ENCODE measurements at regions not wholly inside any gene's neighbourhood (a gene's known extent, or its start where the extent isn't known, plus 50 kb on each side); places are given as distances from the start of the nearest gene placed in this dataset.

- H3K27ac Mint-ChIP-seq (ENCODE audit: low read depth, unreplicated experiment): peak overlapping the region; percentile 23
- peak; percentile 91 for DNase-seq (ENCODE audit: unreplicated experiment)
- TF ChIP-seq CTCF (IDR thresholded peaks at IDR 0.05; ENCODE audit: unreplicated experiment): no peak
- ChIA-PET POLR2A (interaction anchor here (0.6 kb wide), 1 partner anchor 28 kb away, joined by 3 read pairs; no protein-coding TSS in a partner anchor), CTCF (interaction anchor here (0.7 kb wide), 2 partner anchors 210 to 1360 kb away, joined by 3 read pairs; no protein-coding TSS in a partner anchor)
- H3K27me3 Mint-ChIP-seq (ENCODE audit: insufficient read depth, unreplicated experiment): no peaks in the 10 kb centered on the region
- no TSS peak for BruUV-seq (replicated peaks)
- H3K4me1 Mint-ChIP-seq (ENCODE audit: insufficient read depth, unreplicated experiment): peaks cover 19% of the 10 kb centered on the region
- H3K36me3 Mint-ChIP-seq (ENCODE audit: insufficient read depth, unreplicated experiment): no peaks in the 10 kb centered on the region
- intact Hi-C loops (cut with micrococcal nuclease): no loop called here
- H3K9me3 Mint-ChIP-seq (ENCODE audit: unreplicated experiment): no peaks in the 10 kb centered on the region
- no peak overlapping the region for H3K4me3 Mint-ChIP-seq (ENCODE audit: unreplicated experiment)
Measured at GRCh38 chr3:70849911-70850699, 537.7 kb upstream of the MDFIC2 start.

GRCh38 chr3:70840106-70840870 lies 527.9 kb upstream of the MDFIC2 start:
- no TSS peak for BruUV-seq (replicated peaks)
- Mint-ChIP-seq H3K27me3 (ENCODE audit: insufficient read depth, unreplicated experiment) (no peaks in the 10 kb centered on the region), H3K36me3 (ENCODE audit: insufficient read depth, unreplicated experiment) (no peaks in the 10 kb centered on the region), H3K4me1 (ENCODE audit: insufficient read depth, unreplicated experiment) (peaks cover 11% of the 10 kb centered on the region), H3K9me3 (ENCODE audit: unreplicated experiment) (no peaks in the 10 kb centered on the region), H3K27ac (ENCODE audit: low read depth, unreplicated experiment) (no peak overlapping the region), H3K4me3 (ENCODE audit: unreplicated experiment) (no peak overlapping the region)
- no peak for TF ChIP-seq CTCF (IDR thresholded peaks at IDR 0.05; ENCODE audit: unreplicated experiment)
- ChIA-PET POLR2A (interaction anchor here (0.7 kb wide), 1 partner anchor 146 kb away, joined by 3 read pairs; no protein-coding TSS in a partner anchor), CTCF (interaction anchor here (0.6 to 1.2 kb wide), 3 partner anchors 14 to 141 kb away, joined by 3 to 5 read pairs (median 4); no protein-coding TSS in a partner anchor)
- peak; percentile 48 for DNase-seq (ENCODE audit: unreplicated experiment)
- intact Hi-C loops (cut with micrococcal nuclease): no loop called here

GRCh38 chr3:70833239-70833960 lies 521.0 kb upstream of the MDFIC2 start:
- intact Hi-C loops (cut with micrococcal nuclease): no loop called here
- ChIA-PET CTCF (interaction anchor here (0.7 kb wide), 1 partner anchor 33 kb away, joined by 5 read pairs; no protein-coding TSS in a partner anchor), POLR2A (interaction anchor here (0.7 kb wide), 1 partner anchor 1447 kb away, joined by 3 read pairs; no protein-coding TSS in a partner anchor)
- Mint-ChIP-seq H3K9me3 (ENCODE audit: unreplicated experiment) (no peaks in the 10 kb centered on the region), H3K36me3 (ENCODE audit: insufficient read depth, unreplicated experiment) (no peaks in the 10 kb centered on the region), H3K27ac (ENCODE audit: low read depth, unreplicated experiment) (no peak overlapping the region), H3K4me1 (ENCODE audit: insufficient read depth, unreplicated experiment) (no peaks in the 10 kb centered on the region), H3K4me3 (ENCODE audit: unreplicated experiment) (no peak overlapping the region), H3K27me3 (ENCODE audit: insufficient read depth, unreplicated experiment) (no peaks in the 10 kb centered on the region)
- BruUV-seq (replicated peaks): no TSS peak
- no peak for DNase-seq (ENCODE audit: unreplicated experiment)
- no peak for TF ChIP-seq CTCF (IDR thresholded peaks at IDR 0.05; ENCODE audit: unreplicated experiment)

- Mint-ChIP-seq H3K36me3 (ENCODE audit: insufficient read depth, unreplicated experiment) (no peaks in the 10 kb centered on the region), H3K9me3 (ENCODE audit: unreplicated experiment) (no peaks in the 10 kb centered on the region), H3K27me3 (ENCODE audit: insufficient read depth, unreplicated experiment) (no peaks in the 10 kb centered on the region), H3K4me3 (ENCODE audit: unreplicated experiment) (no peak overlapping the region), H3K27ac (ENCODE audit: low read depth, unreplicated experiment) (no peak overlapping the region), H3K4me1 (ENCODE audit: insufficient read depth, unreplicated experiment) (no peaks in the 10 kb centered on the region)
- no peak for TF ChIP-seq CTCF (IDR thresholded peaks at IDR 0.05; ENCODE audit: unreplicated experiment)
- POLR2A ChIA-PET: no interaction called here
- no TSS peak for BruUV-seq (replicated peaks)
- CTCF ChIA-PET: no interaction called here
- peak; percentile 59 for DNase-seq (ENCODE audit: unreplicated experiment)
- intact Hi-C loops (cut with micrococcal nuclease): no loop called here
Measured at GRCh38 chr3:70832834-70833205, 520.4 kb upstream of the MDFIC2 start.
